ENCODE measurements at regions not wholly inside any gene's neighbourhood (a gene's known extent, or its start where the extent isn't known, plus 50 kb on each side); places are given as distances from the start of the nearest gene placed in this dataset.

DNA sequence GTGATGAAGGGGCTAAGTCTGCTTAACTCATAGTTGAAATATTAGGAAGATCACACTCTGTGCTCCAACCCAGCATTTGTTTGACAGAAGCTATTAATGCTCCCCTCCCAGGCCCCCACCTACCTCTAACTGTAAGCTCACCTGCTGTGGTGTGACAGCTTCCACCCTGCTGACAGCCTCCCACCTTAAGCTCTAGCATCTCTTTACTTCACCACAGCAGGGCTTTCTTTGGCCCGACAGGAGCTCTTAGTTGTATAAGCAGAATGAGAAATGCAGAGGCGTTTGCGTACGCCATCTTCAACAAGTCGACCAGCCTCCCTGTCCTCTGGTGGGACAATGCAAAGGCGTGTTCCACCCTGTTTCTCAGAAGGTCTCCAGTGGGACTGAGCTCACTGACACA lies 80.1 kb upstream of the OSBPL8 start:
- TF ChIP-seq POLR2A (IDR thresholded peaks at IDR 0.05), result no peak
- TF ChIP-seq, protein P1, sequence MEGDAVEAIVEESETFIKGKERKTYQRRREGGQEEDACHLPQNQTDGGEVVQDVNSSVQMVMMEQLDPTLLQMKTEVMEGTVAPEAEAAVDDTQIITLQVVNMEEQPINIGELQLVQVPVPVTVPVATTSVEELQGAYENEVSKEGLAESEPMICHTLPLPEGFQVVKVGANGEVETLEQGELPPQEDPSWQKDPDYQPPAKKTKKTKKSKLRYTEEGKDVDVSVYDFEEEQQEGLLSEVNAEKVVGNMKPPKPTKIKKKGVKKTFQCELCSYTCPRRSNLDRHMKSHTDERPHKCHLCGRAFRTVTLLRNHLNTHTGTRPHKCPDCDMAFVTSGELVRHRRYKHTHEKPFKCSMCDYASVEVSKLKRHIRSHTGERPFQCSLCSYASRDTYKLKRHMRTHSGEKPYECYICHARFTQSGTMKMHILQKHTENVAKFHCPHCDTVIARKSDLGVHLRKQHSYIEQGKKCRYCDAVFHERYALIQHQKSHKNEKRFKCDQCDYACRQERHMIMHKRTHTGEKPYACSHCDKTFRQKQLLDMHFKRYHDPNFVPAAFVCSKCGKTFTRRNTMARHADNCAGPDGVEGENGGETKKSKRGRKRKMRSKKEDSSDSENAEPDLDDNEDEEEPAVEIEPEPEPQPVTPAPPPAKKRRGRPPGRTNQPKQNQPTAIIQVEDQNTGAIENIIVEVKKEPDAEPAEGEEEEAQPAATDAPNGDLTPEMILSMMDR (IDR thresholded peaks at IDR 0.05), result no peak

Measured in body of pancreas (tissue), 4 donors.